HEK293 (cell line): ENCODE measurements at regions not wholly inside any gene's neighbourhood (a gene's known extent, or its start where the extent isn't known, plus 50 kb on each side); places are given as distances from the start of the nearest gene placed in this dataset.

Experiments used
- BCL11A ChIP-seq: fragments of 450-650 bp; formaldehyde crosslinking; IDR thresholded peaks from 2 replicates; pipeline ENCODE4 v1.5.1; 2016; ENCODE audit warnings: low read depth, missing biosample characterization, missing genetic modification characterization
- GLI2 ChIP-seq: fragments of 450-650 bp; formaldehyde crosslinking; IDR thresholded peaks from 2 replicates; pipeline ENCODE4; 2017; ENCODE audit warnings: missing biosample characterization, missing genetic modification characterization, low read depth, borderline replicate concordance
- YY1 ChIP-seq: fragments of 450-650 bp; formaldehyde crosslinking; IDR thresholded peaks from 2 replicates; pipeline ENCODE4 v1.5.1; 2018; ENCODE audit warnings: missing biosample characterization, missing genetic modification characterization
- ZNF138 ChIP-seq: fragments of 450-650 bp; formaldehyde crosslinking; IDR thresholded peaks from 2 replicates; pipeline ENCODE4 v1.5.1; 2016; ENCODE audit warnings: missing biosample characterization, missing genetic modification characterization, borderline replicate concordance
- ZNF169 ChIP-seq: fragments of 450-650 bp; formaldehyde crosslinking; IDR thresholded peaks from 2 replicates; pipeline ENCODE4 v1.5.1; 2016; ENCODE audit warnings: missing biosample characterization, missing genetic modification characterization
- ZNF274 ChIP-seq, 2 experiments: fragments of 200-500 bp in 1 of 2; fragments of 450-650 bp in 1 of 2; sonication (Bioruptor generic) in 1 of 2; formaldehyde crosslinking in 1 of 2; IDR thresholded peaks; 2 replicates each; pipeline versions ENCODE4 v1.5.1 to v1.6.1; 2014 to 2016; ENCODE audit warnings: borderline replicate concordance in 1 of 2, inconsistent platforms in 1 of 2, low read length in 1 of 2, missing biosample characterization in 1 of 2, missing genetic modification characterization in 1 of 2
- ZNF292 ChIP-seq: fragments of 450-650 bp; formaldehyde crosslinking; IDR thresholded peaks from 2 replicates; pipeline ENCODE4 v1.5.1; 2016; ENCODE audit warnings: low read depth, missing biosample characterization, missing genetic modification characterization, borderline replicate concordance
- ZNF37A ChIP-seq: fragments of 450-650 bp; IDR thresholded peaks from 2 replicates; pipeline ENCODE4 v1.5.1; 2018; ENCODE audit warnings: missing biosample characterization, missing genetic modification characterization
- ZNF549 ChIP-seq: fragments of 450-650 bp; IDR thresholded peaks from 2 replicates; pipeline ENCODE4 v1.5.1; 2018; ENCODE audit warnings: missing biosample characterization, missing genetic modification characterization, mild to moderate bottlenecking, inconsistent platforms, moderate library complexity
- TF ChIP-seq, protein P1 (sequence below): fragments of 450-650 bp; formaldehyde crosslinking; IDR thresholded peaks from 2 replicates; pipeline ENCODE4 v1.5.1; 2016; ENCODE audit warnings: missing biosample characterization, missing genetic modification characterization
- TF ChIP-seq, protein P2 (sequence below): fragments of 450-650 bp; formaldehyde crosslinking; IDR thresholded peaks from 2 replicates; pipeline ENCODE4 v1.5.1; 2016; ENCODE audit warnings: missing biosample characterization, missing genetic modification characterization

DNA sequence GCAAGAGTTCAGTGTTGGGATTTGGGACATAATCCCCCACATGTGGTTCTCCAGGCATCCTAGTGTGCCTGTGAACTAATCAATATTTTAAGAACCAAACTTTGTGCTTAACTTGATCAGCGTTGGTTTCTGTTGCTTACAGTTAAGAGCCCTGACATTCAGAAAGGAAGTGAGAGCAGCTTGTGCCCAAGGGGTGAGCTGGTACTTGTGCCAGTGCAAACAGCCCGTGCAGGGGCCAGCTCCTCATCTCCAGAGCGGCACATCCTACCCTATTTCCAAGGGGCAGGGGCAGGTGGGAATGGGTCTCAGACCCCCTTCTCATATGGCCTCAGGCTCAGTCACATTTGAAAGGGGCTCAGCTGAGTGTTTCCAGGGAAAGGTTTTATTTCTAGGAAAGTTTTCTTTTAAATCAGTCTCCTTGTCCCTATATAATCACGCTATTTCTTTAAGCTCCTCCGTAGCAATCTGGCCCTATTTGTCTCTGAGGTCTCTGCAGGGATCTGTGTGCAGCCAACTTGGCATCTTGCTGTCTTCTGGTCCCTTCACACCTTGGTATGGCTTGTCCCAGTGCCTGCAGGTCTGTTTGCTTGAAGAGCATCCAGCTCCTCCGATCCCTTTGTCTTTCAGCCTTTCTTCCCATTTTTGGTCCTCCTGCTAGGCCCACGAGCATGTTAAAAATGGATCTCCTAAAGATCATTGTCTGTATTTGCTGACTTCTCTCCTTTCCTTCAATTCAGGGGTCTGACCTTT is 358.9 kb downstream of the HRH4 start:
- TF ChIP-seq, protein P1, sequence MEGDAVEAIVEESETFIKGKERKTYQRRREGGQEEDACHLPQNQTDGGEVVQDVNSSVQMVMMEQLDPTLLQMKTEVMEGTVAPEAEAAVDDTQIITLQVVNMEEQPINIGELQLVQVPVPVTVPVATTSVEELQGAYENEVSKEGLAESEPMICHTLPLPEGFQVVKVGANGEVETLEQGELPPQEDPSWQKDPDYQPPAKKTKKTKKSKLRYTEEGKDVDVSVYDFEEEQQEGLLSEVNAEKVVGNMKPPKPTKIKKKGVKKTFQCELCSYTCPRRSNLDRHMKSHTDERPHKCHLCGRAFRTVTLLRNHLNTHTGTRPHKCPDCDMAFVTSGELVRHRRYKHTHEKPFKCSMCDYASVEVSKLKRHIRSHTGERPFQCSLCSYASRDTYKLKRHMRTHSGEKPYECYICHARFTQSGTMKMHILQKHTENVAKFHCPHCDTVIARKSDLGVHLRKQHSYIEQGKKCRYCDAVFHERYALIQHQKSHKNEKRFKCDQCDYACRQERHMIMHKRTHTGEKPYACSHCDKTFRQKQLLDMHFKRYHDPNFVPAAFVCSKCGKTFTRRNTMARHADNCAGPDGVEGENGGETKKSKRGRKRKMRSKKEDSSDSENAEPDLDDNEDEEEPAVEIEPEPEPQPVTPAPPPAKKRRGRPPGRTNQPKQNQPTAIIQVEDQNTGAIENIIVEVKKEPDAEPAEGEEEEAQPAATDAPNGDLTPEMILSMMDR (tag by site-specific recombination): no peak
- TF ChIP-seq, protein P2, sequence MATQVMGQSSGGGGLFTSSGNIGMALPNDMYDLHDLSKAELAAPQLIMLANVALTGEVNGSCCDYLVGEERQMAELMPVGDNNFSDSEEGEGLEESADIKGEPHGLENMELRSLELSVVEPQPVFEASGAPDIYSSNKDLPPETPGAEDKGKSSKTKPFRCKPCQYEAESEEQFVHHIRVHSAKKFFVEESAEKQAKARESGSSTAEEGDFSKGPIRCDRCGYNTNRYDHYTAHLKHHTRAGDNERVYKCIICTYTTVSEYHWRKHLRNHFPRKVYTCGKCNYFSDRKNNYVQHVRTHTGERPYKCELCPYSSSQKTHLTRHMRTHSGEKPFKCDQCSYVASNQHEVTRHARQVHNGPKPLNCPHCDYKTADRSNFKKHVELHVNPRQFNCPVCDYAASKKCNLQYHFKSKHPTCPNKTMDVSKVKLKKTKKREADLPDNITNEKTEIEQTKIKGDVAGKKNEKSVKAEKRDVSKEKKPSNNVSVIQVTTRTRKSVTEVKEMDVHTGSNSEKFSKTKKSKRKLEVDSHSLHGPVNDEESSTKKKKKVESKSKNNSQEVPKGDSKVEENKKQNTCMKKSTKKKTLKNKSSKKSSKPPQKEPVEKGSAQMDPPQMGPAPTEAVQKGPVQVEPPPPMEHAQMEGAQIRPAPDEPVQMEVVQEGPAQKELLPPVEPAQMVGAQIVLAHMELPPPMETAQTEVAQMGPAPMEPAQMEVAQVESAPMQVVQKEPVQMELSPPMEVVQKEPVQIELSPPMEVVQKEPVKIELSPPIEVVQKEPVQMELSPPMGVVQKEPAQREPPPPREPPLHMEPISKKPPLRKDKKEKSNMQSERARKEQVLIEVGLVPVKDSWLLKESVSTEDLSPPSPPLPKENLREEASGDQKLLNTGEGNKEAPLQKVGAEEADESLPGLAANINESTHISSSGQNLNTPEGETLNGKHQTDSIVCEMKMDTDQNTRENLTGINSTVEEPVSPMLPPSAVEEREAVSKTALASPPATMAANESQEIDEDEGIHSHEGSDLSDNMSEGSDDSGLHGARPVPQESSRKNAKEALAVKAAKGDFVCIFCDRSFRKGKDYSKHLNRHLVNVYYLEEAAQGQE (tag by site-specific recombination): no peak
- TF ChIP-seq YY1 (tag by site-specific recombination) (no peak), ZNF292 (no peak), GLI2 (tag by site-specific recombination) (no peak), ZNF549 (tag by site-specific recombination) (no peak), ZNF138 (tag by site-specific recombination) (no peak), ZNF169 (tag by site-specific recombination) (no peak), ZNF274 (IDR thresholded peaks at IDR 0.05; ENCODE audit: low read length) (no peak), ZNF274 (tag by site-specific recombination; IDR thresholded peaks at IDR 0.05; ENCODE audit: borderline replicate concordance) (no peak), BCL11A (no peak), ZNF37A (tag by site-specific recombination) (no peak)
